Prostate gland (tissue), 2 donors: ENCODE measurements at regions not wholly inside any gene's neighbourhood (a gene's known extent, or its start where the extent isn't known, plus 50 kb on each side); places are given as distances from the start of the nearest gene placed in this dataset.

Experiments
- CTCF ChIP-seq, 4 experiments: fragments of 200-600 bp in 2 of 4; fragments of 450-650 bp in 2 of 4; sonication (generic) in 2 of 4; IDR thresholded peaks; 1 replicate in 3 of 4; 2 replicates in 1 of 4; pipeline ENCODE4 v1.5.1; 2016 to 2019; ENCODE audit warnings: antibody characterized with exemption in 4 of 4, mild to moderate bottlenecking in 2 of 4, moderate library complexity in 2 of 4
- POLR2A ChIP-seq: fragments of 450-650 bp; IDR thresholded peaks from one replicate; pipeline ENCODE4 v1.6.1; 2016; ENCODE audit warnings: antibody characterized with exemption, mild to moderate bottlenecking
- POLR2AphosphoS5 ChIP-seq: sonication (generic); formaldehyde crosslinking; IDR thresholded peaks from one replicate; pipeline ENCODE4 v1.6.1; 2017; ENCODE audit warnings: antibody characterized with exemption

GRCh38 chr1:190957565-190957964 is 479.9 kb upstream of the BRINP3 start:
- TF ChIP-seq CTCF (IDR thresholded peaks at IDR 0.05), result no peak
- no peak for TF ChIP-seq POLR2A
- TF ChIP-seq POLR2AphosphoS5, result no peak
